Tibial nerve (tissue), 4 donors: ENCODE measurements at regions not wholly inside any gene's neighbourhood (a gene's known extent, or its start where the extent isn't known, plus 50 kb on each side); places are given as distances from the start of the nearest gene placed in this dataset.

Experiments used
- DNase-seq, 2 donors: peaks; one replicate each; pipeline ENCODE4 v3.0.0-alpha.2; 2019; ENCODE audit warnings: low spot score in 2 of 2
- H3K27ac ChIP-seq, 4 donors: fragments of 200-600 bp; sonication (generic) in 3 of 4; one replicate each; pipeline ENCODE4 v1.5.1; 2017 to 2019; ENCODE audit warnings: mild to moderate bottlenecking in 1 of 4
- H3K27me3 ChIP-seq, 2 donors: fragments of 200-600 bp; sonication (generic) in 1 of 2; one replicate each; pipeline versions ENCODE4 v1.5.1 to v1.6.0; 2017 to 2019
- H3K36me3 ChIP-seq, 3 donors: fragments of 200-600 bp; sonication (generic); one replicate each; pipeline ENCODE4 v1.5.1; 2018 to 2019
- H3K4me1 ChIP-seq, 4 donors: fragments of 200-600 bp; sonication (generic) in 3 of 4; one replicate each; pipeline ENCODE4 v1.5.1; 2017 to 2019
- H3K4me3 ChIP-seq, 4 donors: fragments of 200-600 bp; sonication (generic) in 3 of 4; one replicate each; pipeline ENCODE4 v1.5.1; 2017 to 2019; ENCODE audit warnings: mild to moderate bottlenecking in 1 of 4, moderate library complexity in 1 of 4
- H3K9me3 ChIP-seq, 4 donors: fragments of 200-600 bp; sonication (generic) in 3 of 4; one replicate each; pipeline ENCODE4 v1.5.1; 2017 to 2019
- EP300 ChIP-seq, 2 donors: sonication (generic); formaldehyde crosslinking; IDR thresholded peaks; one replicate each; pipeline ENCODE4 v1.6.1; 2017; ENCODE audit warnings: antibody characterized with exemption in 2 of 2, mild to moderate bottlenecking in 1 of 2
- POLR2A ChIP-seq, 2 donors: fragments of 450-650 bp; IDR thresholded peaks; one replicate each; pipeline ENCODE4 v1.6.1; 2017; ENCODE audit warnings: antibody characterized with exemption in 2 of 2, mild to moderate bottlenecking in 2 of 2, moderate library complexity in 2 of 2
- WGBS, 2 donors: methylation state at CpG; one replicate each; pipeline ENCODE4 v1.1.5; 2018; 5-methylcytosine and 5-hydroxymethylcytosine counted together
- TF ChIP-seq, protein P1 (sequence below), 5 experiments: fragments of 200-600 bp in 3 of 5; fragments of 450-650 bp in 2 of 5; sonication (generic) in 3 of 5; IDR thresholded peaks; one replicate each; pipeline ENCODE4 v1.5.1; 2016 to 2019; ENCODE audit warnings: antibody characterized with exemption in 5 of 5, mild to moderate bottlenecking in 3 of 5, moderate library complexity in 2 of 5

DNA sequence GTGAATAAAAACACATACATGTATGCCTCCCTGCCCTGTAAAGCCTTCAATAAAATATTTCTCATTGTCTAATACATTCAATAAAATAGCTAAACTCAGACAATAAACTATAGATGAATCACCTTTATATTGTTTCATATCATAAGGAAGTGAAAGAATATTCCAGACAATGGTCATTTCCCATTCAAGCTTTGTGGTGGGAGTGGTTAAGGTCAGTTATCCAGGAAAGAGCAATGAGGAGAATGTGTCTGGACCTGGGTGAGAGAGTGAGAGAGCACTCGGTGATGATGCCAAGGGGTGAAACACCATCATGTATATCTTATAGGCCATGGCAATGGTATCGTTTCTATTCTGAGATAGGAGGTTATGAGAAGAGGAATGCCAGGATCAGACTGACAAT is 197.8 kb downstream of the PDHA2 start:
- H3K9me3 ChIP-seq = no peaks in the 10 kb centered on the region
- WGBS, 2 donors = 92 to 96% methylated on average over 2 of the region's 2 CpGs
- DNase-seq = no peak
- no peaks in the 10 kb centered on the region for H3K36me3 ChIP-seq
- H3K27ac ChIP-seq = no peak overlapping the region
- TF ChIP-seq POLR2A (IDR thresholded peaks at IDR 0.05) = no peak
- TF ChIP-seq EP300 (IDR thresholded peaks at IDR 0.05) = no peak
- TF ChIP-seq, protein P1, sequence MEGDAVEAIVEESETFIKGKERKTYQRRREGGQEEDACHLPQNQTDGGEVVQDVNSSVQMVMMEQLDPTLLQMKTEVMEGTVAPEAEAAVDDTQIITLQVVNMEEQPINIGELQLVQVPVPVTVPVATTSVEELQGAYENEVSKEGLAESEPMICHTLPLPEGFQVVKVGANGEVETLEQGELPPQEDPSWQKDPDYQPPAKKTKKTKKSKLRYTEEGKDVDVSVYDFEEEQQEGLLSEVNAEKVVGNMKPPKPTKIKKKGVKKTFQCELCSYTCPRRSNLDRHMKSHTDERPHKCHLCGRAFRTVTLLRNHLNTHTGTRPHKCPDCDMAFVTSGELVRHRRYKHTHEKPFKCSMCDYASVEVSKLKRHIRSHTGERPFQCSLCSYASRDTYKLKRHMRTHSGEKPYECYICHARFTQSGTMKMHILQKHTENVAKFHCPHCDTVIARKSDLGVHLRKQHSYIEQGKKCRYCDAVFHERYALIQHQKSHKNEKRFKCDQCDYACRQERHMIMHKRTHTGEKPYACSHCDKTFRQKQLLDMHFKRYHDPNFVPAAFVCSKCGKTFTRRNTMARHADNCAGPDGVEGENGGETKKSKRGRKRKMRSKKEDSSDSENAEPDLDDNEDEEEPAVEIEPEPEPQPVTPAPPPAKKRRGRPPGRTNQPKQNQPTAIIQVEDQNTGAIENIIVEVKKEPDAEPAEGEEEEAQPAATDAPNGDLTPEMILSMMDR (IDR thresholded peaks at IDR 0.05) = no peak
- no peaks in the 10 kb centered on the region for H3K4me1 ChIP-seq
- H3K27me3 ChIP-seq = no peaks in the 10 kb centered on the region
- no peak overlapping the region for H3K4me3 ChIP-seq

DNA sequence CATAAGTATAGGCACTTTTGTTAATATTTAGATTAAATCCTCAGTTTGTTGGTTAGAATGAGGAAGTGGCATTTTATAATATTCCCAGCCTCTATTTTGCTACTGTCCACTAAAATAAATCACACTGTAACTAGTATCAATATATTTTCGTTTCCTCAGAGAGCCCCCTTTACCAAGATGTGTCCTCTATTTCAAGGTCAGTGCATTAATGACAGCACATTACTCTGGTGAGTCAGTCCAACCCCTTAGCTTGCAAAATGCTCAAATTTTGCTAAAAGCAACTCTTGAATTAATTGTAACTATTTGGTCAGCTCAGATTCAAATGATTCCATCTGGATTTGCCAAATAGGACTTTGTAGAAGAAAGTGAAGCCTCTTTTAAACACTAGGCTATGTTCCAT is 199.3 kb downstream of the PDHA2 start:
- DNase-seq = no peak
- no peak overlapping the region for H3K27ac ChIP-seq
- TF ChIP-seq EP300 (IDR thresholded peaks at IDR 0.05) (no peak), POLR2A (IDR thresholded peaks at IDR 0.05) (no peak)
- TF ChIP-seq, protein P1 (IDR thresholded peaks at IDR 0.05) = no peak
- no peaks in the 10 kb centered on the region for H3K27me3 ChIP-seq
- no peaks in the 10 kb centered on the region for H3K9me3 ChIP-seq
- H3K4me1 ChIP-seq = no peaks in the 10 kb centered on the region
- H3K4me3 ChIP-seq = no peak overlapping the region
- 24 to 52% methylated on average over 1 of the region's 1 CpG for WGBS, 2 donors
- no peaks in the 10 kb centered on the region for H3K36me3 ChIP-seq

DNA sequence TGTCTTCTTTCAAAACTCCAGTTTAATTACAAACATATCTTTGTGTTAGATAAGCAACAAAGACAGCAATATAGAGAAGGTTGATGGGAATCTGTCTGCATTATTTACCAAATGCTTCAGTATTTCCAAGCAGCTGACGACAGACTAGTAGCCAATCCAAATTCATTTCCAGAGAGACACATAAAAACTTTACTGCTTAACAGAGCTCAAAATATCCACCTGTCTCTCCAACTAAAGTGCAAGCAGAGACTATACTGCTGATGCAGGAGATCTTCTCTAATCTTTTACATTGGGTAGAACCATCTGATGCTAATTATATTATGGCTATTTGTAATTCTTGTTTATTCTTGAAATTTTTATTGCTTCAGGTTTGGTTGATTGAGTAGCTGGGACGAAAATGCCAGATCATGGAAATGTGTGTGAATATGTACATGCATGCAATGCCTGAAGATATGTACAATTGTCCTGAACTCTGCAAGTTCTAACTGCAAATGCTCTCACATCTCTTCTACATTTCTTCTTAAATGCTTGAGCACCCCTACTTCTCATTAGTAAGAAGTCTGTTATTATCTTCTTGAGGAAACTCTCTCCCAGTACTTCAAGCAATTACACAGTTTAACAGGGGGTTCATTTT is 200.0 kb downstream of the PDHA2 start:
- no peaks in the 10 kb centered on the region for H3K9me3 ChIP-seq
- no peaks in the 10 kb centered on the region for H3K36me3 ChIP-seq
- no peaks in the 10 kb centered on the region for H3K4me1 ChIP-seq
- H3K27me3 ChIP-seq = no peaks in the 10 kb centered on the region
- no peak for TF ChIP-seq EP300 (IDR thresholded peaks at IDR 0.05)
- TF ChIP-seq, protein P1 (IDR thresholded peaks at IDR 0.05) = no peak
- no peak for TF ChIP-seq POLR2A (IDR thresholded peaks at IDR 0.05)
- 62 to 63% methylated on average over 2 of the region's 2 CpGs for WGBS, 2 donors
- no peak overlapping the region for H3K27ac ChIP-seq
- no peak for DNase-seq
- no peak overlapping the region for H3K4me3 ChIP-seq

DNA sequence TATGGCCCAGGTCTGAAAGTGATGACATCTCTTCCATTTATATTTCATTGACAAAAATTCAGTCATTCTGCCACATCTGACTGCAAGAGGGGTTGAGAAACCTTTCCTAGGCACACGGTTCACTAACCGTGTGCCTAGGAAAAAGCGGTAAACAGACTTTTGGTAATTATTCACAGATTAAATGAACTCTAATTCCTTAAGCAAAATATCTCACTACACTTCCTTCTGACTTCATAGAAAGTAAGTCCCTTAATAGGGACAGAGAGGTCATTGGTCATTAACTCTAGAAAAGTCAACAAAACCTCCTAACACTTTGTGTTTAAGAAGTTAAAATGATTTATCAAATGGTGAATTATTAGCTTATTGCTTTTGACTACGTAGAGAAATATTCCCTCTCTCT is 205.1 kb downstream of the PDHA2 start:
- Histone ChIP-seq H3K27me3 (no peaks in the 10 kb centered on the region), H3K36me3 (no peaks in the 10 kb centered on the region), H3K4me1 (no peaks in the 10 kb centered on the region), H3K4me3 (no peak overlapping the region), H3K9me3 (no peaks in the 10 kb centered on the region), H3K27ac (no peak overlapping the region)
- TF ChIP-seq POLR2A (IDR thresholded peaks at IDR 0.05) = no peak
- no peak for TF ChIP-seq EP300 (IDR thresholded peaks at IDR 0.05)
- TF ChIP-seq, protein P1 (IDR thresholded peaks at IDR 0.05) = no peak
- DNase-seq = no peak
- 82 to 83% methylated on average over 4 of the region's 4 CpGs for WGBS, 2 donors

DNA sequence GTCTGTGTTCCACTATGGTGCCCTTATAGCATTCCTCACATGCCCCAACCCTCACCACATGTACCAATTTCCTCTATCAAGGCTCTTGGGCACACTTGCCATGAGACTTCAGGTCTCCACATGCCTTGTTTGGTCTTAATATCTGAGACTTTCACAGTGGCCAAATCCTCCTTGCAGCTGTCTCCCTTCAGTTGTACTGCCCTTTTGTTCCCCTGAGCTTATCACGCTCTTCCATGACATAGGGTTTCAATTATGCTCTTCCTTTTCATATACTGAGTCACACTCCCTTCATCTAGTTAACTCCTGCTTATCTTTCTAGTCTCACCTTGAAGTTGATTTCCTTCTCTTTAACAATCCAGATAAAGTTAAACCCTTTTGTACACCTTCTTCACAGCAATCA is 212.9 kb downstream of the PDHA2 start:
- DNase-seq = no peak
- Histone ChIP-seq H3K4me3 (no peak overlapping the region), H3K27ac (no peak overlapping the region), H3K27me3 (no peaks in the 10 kb centered on the region), H3K4me1 (no peaks in the 10 kb centered on the region), H3K36me3 (no peaks in the 10 kb centered on the region), H3K9me3 (no peaks in the 10 kb centered on the region)
- WGBS, 2 donors = 59 to 66% methylated on average over 1 of the region's 1 CpG
- TF ChIP-seq, protein P1 (IDR thresholded peaks at IDR 0.05) = no peak
- TF ChIP-seq EP300 (IDR thresholded peaks at IDR 0.05) (no peak), POLR2A (IDR thresholded peaks at IDR 0.05) (no peak)
